ENCODE measurements at regions not wholly inside any gene's neighbourhood (a gene's known extent, or its start where the extent isn't known, plus 50 kb on each side); places are given as distances from the start of the nearest gene placed in this dataset.
"Not testable (repeated sequence)": the region's sequence is repeated elsewhere in the genome, so short reads cannot be mapped to it uniquely, and the experiment has no call there.

- H3K4me3 ChIP-seq (ENCODE audit: low read depth, low read length) = no peak overlapping the region
- DNase-seq (ENCODE audit: low read depth) = no peak
These were observed 419.2 kb downstream of the REEP3 start for GRCh38 chr10:63940277-63940922.

DNA sequence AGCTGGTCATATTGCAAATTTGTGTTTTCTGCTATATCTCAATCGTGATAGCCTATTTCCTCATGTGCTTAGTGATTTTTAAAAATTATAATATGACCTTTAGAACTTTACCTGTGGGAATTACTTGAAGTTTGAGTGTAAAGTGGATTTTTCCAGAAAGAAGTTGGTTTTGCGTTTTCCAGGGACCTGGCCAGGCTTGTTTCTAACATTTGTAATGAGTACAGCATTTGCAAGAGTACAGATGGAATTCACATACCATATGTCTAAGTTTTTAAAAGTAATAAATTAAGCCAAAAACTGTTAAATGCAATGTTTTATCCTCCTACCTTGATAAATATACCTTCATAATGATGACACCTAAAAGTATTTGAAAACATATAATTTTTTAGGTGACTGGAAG lies 443.2 kb downstream of the REEP3 start:
- H3K4me3 ChIP-seq (ENCODE audit: low read depth, low read length) = no peak overlapping the region
- DNase-seq (ENCODE audit: low read depth) = no peak

DNA sequence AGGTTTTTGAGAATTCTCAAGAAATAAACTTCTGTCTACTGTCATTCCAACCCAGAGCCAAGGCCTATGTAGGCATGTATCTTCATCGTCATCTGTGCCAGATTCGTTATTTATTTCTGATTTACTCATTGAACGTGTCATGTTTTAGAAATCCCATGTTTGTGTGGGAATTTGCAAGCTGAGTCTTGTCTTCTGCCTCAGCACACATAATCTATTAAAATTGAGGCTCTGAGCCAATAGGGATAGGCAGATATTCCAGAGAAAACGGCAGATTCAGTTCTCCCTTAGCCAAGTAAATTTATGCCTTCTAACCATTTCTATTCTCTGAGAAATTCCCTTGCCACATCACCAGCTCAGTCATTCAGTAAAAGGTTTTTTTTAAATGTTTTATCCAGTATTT lies 444.6 kb downstream of the REEP3 start:
- DNase-seq (ENCODE audit: low read depth) = no peak
- no peak overlapping the region for H3K4me3 ChIP-seq (ENCODE audit: low read depth, low read length)

DNA sequence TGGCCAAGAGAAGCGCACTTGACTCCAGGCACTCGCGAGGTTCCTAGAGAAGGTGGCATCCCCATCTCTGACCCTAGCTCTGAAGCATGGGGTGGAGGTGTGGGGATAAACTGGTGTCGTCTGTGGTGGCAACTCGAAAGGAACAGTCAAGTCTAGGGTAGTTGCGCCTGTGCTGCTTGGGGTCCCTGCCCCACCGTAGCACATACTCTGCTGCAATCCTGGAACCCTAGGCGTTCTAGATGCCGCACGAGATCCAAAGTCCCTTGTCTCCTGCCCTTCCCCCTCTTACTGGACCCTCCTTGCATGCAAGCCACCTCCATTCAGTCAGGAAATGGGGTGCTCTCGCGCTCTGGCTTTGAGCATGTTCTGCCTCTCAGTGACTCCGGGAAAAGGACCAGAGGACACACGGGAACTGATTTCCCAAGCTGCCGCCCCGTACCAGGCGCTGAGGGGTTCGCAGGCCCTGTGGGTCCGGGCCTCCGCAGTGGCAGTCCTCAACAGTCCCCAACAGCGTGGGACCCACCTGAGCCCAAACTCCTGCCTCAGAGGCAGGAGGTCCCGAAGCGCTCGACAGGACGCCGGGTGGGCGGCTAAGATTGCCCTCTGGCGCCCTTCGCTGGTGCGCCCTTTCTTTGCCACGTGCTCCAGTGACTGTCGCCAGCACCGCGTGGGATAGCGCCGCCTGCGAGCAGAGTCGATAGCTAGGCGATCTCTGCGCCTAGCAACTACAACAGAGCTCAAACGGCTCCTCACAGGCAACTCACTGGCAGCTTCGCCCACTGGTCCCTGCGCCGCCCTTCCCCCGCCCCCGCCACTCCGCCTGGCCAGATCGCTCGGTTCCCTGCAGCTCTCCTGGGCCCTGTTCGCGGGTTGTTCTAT lies 452.0 kb downstream of the REEP3 start:
- H3K4me3 ChIP-seq (ENCODE audit: low read depth, low read length) = no peak overlapping the region
- DNase-seq (ENCODE audit: low read depth) = no peak

DNA sequence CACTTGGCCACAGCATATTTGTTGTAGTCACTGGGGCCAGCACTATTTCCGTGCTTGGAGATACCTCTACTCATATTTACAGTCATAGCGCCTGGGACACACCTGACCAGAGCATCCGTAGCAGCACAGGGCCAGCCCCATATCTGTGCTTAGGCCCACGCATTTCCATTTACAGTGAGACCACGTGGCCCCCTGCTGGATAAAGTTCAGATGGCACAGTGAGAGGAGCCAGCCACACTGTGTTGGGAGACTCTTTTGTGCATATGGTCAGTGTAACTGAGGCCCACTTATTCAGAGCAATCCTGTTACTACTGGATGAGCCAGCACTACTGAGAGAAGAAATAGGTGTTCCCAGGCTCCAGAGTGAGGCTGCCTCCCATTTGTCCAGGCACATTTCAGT lies 455.3 kb downstream of the REEP3 start:
- H3K4me3 ChIP-seq (ENCODE audit: low read depth, low read length) = no peak overlapping the region
- no peak for DNase-seq (ENCODE audit: low read depth)

DNA sequence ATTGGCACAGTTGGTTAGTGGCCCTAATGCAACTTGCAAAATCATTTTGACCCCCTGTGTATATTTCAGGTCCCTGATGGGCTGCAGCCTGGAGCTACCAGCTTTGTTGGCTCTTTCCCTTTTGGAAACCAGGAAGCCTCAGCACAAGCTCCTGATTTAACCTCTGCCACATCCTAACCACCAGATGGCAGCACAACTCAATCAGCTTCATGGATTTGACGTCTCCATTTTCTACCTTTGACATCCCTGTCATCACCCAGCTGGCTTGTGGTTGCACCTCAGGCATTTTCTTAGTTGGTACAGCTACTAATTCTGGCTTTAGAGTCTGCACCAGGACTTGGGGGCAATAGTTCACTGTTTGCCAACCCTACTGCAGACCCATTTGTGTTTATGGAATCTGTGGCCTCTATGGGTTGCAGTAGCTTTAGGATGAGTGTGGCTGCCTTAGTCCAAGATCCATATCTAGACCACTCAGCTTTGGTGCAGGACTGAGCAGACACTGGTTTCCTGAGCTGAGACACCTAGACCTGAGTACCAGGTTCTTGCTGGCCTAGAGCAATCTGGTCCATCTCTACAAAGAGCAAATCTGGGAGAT lies 456.2 kb downstream of the REEP3 start:
- H3K4me3 ChIP-seq (ENCODE audit: low read depth, low read length) = no peak overlapping the region
- peak; percentile 0 for DNase-seq (ENCODE audit: low read depth)

DNA sequence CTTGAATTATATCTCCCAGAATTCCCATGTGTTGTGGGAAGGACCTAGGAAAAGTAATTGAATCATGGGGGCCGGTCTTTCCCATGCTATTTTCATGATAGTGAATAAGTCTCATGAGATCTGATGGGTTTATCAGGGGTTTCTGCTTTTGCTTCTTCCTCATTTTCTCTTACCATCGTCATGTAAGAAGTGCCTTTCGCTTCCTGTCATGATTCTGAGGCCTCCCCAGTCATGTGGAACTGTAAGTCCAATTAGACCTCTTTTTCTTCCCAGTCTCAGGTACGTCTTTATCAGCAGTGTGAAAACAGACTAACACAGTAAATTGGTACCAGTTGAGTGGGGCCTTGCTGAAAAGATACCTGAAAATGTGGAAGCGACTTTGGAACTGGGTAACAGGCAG lies 459.7 kb downstream of the REEP3 start:
- H3K4me3 ChIP-seq (ENCODE audit: low read depth, low read length); DNase-seq (ENCODE audit: low read depth): not testable (repeated sequence)

GRCh38 chr10:63984061-63984460 lies 462.9 kb downstream of the REEP3 start:
- not testable (repeated sequence) for H3K4me3 ChIP-seq (ENCODE audit: low read depth, low read length); DNase-seq (ENCODE audit: low read depth)

DNA sequence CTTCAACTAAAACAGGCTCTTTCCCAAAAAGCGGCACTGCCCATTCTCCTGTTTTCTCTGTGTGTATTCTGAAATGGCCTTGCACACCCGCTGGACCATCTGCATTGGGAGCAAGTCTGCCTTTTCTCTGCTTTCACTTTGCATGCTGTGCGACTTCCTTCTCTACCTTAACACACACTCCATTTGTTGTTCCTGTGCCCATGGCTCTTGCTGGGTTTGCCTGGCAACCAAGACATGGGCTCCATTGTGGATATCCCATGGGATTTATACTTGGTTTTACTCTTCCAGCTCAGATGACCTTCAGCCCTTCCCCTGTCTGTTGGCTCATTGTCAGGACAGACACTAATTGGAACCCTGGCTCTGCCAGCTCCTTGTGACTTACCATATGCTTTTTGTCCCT lies 465.3 kb downstream of the REEP3 start:
- DNase-seq (ENCODE audit: low read depth) = no peak
- H3K4me3 ChIP-seq (ENCODE audit: low read depth, low read length) = no peak overlapping the region

GRCh38 chr10:63987212-63987611 lies 466.0 kb downstream of the REEP3 start:
- no peak overlapping the region for H3K4me3 ChIP-seq (ENCODE audit: low read depth, low read length)
- no peak for DNase-seq (ENCODE audit: low read depth)

- DNase-seq (ENCODE audit: low read depth) = no peak
- H3K4me3 ChIP-seq (ENCODE audit: low read depth, low read length) = no peak overlapping the region
These were observed 473.2 kb downstream of the REEP3 start for GRCh38 chr10:63994371-63994770.

- DNase-seq (ENCODE audit: low read depth) = no peak
- no peak overlapping the region for H3K4me3 ChIP-seq (ENCODE audit: low read depth, low read length)
These were observed 486.0 kb downstream of the REEP3 start for GRCh38 chr10:64007157-64007556.

GRCh38 chr10:64010711-64011110 lies 489.5 kb downstream of the REEP3 start:
- no peak overlapping the region for H3K4me3 ChIP-seq (ENCODE audit: low read depth, low read length)
- no peak for DNase-seq (ENCODE audit: low read depth)

DNA sequence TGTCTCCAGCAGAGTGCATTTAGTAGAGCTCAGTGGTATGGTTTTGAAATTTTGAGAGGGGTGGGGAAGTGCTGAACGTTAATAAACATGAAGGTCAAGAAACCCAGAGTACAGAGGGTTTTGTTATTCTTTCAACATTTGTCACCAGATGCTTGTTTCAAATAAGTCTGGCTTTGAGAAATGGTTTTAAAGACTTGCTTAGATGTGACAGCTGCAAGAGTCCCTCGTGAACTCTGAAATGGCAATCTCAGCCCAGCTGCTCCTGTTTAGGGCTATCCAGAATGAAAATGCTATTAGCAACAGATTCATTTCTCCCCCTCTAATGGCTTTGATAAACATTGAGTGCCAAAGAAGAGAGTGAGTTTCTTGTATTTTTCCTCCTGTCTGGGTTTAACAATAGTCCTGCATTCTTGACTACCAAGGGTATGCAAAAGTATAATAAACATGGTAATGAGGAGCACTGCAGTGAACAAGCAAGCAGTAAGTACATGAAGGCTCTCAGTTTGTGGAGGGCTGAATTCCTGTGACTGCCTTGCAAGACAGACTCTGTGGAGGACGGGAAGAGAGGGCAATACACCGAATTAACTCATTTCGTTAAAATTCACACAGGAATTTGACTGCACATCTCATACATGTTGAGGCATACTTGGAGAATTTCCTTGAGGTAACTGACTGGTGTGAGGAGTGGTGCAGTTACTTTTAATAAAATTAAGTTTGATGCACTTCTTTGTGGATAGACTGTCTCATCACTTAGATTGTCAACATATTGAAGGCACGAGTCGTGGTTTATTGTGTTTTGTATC lies 490.9 kb downstream of the REEP3 start:
- DNase-seq (ENCODE audit: low read depth) = no peak
- H3K4me3 ChIP-seq (ENCODE audit: low read depth, low read length) = no peak overlapping the region

DNA sequence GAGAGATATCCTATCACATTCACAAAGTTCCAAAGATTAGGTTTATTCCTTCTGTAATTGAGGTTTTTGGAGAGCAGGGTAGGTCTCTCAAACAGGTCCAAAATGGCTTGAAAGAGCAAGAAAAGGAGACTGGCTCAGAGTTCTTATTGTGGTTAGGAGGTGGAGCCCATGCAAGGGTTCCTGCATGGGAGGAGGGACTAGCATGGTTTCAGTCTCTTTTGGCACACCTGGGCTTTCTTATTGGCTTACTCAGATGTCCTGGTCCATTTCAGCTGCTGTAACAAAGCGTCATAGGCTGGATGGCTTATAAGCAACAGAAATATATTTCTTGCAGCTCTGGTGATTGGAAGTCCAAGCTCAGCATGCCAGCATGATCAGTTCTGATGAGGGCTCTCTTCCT lies 493.1 kb downstream of the REEP3 start:
- H3K4me3 ChIP-seq (ENCODE audit: low read depth, low read length) = no peak overlapping the region
- no peak for DNase-seq (ENCODE audit: low read depth)

DNA sequence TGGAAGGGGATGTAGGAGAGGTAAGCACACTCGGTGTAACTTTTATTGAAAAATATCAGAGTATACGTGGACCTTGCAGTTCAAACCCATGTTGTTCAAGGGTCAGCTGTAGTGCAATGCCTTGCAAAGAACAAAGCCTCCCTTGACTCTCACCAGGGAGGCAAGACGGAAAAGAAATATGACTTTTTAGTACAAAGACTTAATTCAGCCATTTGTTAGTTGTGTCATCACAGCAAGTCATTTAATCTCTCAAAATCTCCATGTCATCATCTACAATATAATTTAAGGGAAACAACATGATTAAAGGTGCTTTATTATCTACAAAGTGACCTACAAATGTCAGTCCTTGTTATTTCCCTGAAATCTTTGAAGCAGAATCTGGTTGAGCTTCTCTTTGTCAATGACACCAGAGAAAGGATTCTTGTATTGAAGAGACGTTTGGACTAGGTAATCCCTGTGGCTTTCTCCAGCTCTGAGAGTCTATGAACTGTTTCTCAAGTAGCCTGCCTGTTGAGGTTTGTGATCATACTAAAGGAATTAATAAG lies 502.8 kb downstream of the REEP3 start:
- no peak for DNase-seq (ENCODE audit: low read depth)
- no peak overlapping the region for H3K4me3 ChIP-seq (ENCODE audit: low read depth, low read length)

- H3K4me3 ChIP-seq (ENCODE audit: low read depth, low read length) = no peak overlapping the region
- DNase-seq (ENCODE audit: low read depth) = no peak
These were observed 512.5 kb downstream of the REEP3 start for GRCh38 chr10:64033711-64034110.

DNA sequence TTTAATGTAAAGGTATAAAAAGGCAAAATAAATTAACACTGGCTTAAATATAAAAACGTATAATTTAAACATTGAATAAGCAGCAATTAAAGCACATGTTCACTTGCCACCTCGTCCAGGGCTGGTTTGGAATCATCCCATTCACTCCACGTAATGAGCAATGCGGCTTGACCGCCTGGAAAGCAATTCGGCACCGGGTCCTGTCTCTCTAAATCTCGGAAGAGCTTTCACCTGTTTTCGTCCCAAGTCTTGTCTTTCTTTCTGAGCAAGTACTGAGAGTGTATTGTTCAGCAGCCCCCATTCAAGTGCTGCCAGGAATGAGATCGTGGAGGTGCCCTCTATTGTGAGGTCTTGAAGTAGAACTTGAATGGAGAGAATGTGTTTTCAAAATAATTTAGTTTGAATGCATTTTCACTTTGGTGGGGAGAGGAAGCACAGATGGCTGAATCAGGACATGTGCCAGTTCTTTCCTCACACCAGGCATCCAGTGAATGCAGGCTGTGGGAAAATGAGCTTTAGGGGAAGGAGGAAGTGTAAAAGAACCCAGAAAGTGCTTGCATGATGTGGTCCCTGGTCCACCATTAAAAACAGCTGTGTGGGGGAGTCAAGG lies 515.2 kb downstream of the REEP3 start:
- H3K4me3 ChIP-seq (ENCODE audit: low read depth, low read length) = no peak overlapping the region
- no peak for DNase-seq (ENCODE audit: low read depth)

- no peak overlapping the region for H3K4me3 ChIP-seq (ENCODE audit: low read depth, low read length)
- no peak for DNase-seq (ENCODE audit: low read depth)
These were observed 516.0 kb downstream of the REEP3 start for GRCh38 chr10:64037071-64037661.

All from skeletal muscle cell (primary cell).